ENCODE measurements at regions not wholly inside any gene's neighbourhood (a gene's known extent, or its start where the extent isn't known, plus 50 kb on each side); places are given as distances from the start of the nearest gene placed in this dataset.

- TF ChIP-seq CTCF (conservative IDR thresholded peaks at IDR 0.05; ENCODE audit: low read depth in 2 of 2) (no peak), POLR2AphosphoS5 (IDR thresholded peaks at IDR 0.05; ENCODE audit: low read depth) (no peak), STAT1 (IDR thresholded peaks at IDR 0.05; ENCODE audit: unreplicated experiment) (no peak), REST (IDR thresholded peaks at IDR 0.05; ENCODE audit: unreplicated experiment) (no peak), EZH2 (IDR thresholded peaks at IDR 0.05; ENCODE audit: low read depth, unreplicated experiment) (no peak), ETS1 (IDR thresholded peaks at IDR 0.05) (no peak), CREB1 (CRISPR knock-in tag; IDR thresholded peaks at IDR 0.05; ENCODE audit: low read depth) (no peak), EZH2phosphoT487 (IDR thresholded peaks at IDR 0.05; ENCODE audit: unreplicated experiment) (no peak), ZNF114 (CRISPR knock-in tag; IDR thresholded peaks at IDR 0.05) (no peak)
These were observed 284.2 kb downstream of the DOK5 start for GRCh38 chr20:54759589-54759988.

All from GM23338 (cell line).